ENCODE measurements at regions not wholly inside any gene's neighbourhood (a gene's known extent, or its start where the extent isn't known, plus 50 kb on each side); places are given as distances from the start of the nearest gene placed in this dataset.
"Not testable (repeated sequence)": the region's sequence is repeated elsewhere in the genome, so short reads cannot be mapped to it uniquely, and the experiment has no call there.

- Histone ChIP-seq H3K9me3 (ENCODE audit: severe bottlenecking) (no peaks in the 10 kb centered on the region), H3K27me3 (ENCODE audit: insufficient read depth, low read depth, severe bottlenecking) (peaks cover 82% of the 10 kb centered on the region), H3K36me3 (no peaks in the 10 kb centered on the region), H3K4me3 (ENCODE audit: low read depth, low read length) (no peak overlapping the region), H3K27ac (no peak overlapping the region)
- TF ChIP-seq, protein P1, sequence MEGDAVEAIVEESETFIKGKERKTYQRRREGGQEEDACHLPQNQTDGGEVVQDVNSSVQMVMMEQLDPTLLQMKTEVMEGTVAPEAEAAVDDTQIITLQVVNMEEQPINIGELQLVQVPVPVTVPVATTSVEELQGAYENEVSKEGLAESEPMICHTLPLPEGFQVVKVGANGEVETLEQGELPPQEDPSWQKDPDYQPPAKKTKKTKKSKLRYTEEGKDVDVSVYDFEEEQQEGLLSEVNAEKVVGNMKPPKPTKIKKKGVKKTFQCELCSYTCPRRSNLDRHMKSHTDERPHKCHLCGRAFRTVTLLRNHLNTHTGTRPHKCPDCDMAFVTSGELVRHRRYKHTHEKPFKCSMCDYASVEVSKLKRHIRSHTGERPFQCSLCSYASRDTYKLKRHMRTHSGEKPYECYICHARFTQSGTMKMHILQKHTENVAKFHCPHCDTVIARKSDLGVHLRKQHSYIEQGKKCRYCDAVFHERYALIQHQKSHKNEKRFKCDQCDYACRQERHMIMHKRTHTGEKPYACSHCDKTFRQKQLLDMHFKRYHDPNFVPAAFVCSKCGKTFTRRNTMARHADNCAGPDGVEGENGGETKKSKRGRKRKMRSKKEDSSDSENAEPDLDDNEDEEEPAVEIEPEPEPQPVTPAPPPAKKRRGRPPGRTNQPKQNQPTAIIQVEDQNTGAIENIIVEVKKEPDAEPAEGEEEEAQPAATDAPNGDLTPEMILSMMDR (IDR thresholded peaks at IDR 0.05; ENCODE audit: low read depth, low read length), result no peak
- DNase-seq, result no peak
Measured at GRCh38 chr20:56776345-56776744, 147.2 kb downstream of the TFAP2C start.

GRCh38 chr20:56778765-56779195 is 149.7 kb downstream of the TFAP2C start:
- no peak for DNase-seq

GRCh38 chr20:56779452-56780143 is 150.5 kb downstream of the TFAP2C start:
- Histone ChIP-seq H3K4me3 (ENCODE audit: low read depth, low read length) (no peak overlapping the region), H3K9me3 (ENCODE audit: severe bottlenecking) (no peaks in the 10 kb centered on the region), H3K36me3 (no peaks in the 10 kb centered on the region), H3K27ac (no peak overlapping the region), H3K27me3 (ENCODE audit: insufficient read depth, low read depth, severe bottlenecking) (peaks cover 84% of the 10 kb centered on the region)
- DNase-seq, result no peak
- TF ChIP-seq, protein P1 (IDR thresholded peaks at IDR 0.05; ENCODE audit: low read depth, low read length), result no peak

More at GRCh38 chr20:56778765-56779195, 149.7 kb downstream of the TFAP2C start:
- Histone ChIP-seq H3K36me3 (no peaks in the 10 kb centered on the region), H3K27me3 (ENCODE audit: insufficient read depth, low read depth, severe bottlenecking) (peaks cover 80% of the 10 kb centered on the region), H3K9me3 (ENCODE audit: severe bottlenecking) (no peaks in the 10 kb centered on the region), H3K27ac (no peak overlapping the region), H3K4me3 (ENCODE audit: low read depth, low read length) (no peak overlapping the region)
- TF ChIP-seq, protein P1 (IDR thresholded peaks at IDR 0.05; ENCODE audit: low read depth, low read length), result no peak

GRCh38 chr20:56780266-56780665 is 151.2 kb downstream of the TFAP2C start:
- TF ChIP-seq, protein P1 (IDR thresholded peaks at IDR 0.05; ENCODE audit: low read depth, low read length), result no peak
- H3K27ac ChIP-seq, result no peak overlapping the region

DNA sequence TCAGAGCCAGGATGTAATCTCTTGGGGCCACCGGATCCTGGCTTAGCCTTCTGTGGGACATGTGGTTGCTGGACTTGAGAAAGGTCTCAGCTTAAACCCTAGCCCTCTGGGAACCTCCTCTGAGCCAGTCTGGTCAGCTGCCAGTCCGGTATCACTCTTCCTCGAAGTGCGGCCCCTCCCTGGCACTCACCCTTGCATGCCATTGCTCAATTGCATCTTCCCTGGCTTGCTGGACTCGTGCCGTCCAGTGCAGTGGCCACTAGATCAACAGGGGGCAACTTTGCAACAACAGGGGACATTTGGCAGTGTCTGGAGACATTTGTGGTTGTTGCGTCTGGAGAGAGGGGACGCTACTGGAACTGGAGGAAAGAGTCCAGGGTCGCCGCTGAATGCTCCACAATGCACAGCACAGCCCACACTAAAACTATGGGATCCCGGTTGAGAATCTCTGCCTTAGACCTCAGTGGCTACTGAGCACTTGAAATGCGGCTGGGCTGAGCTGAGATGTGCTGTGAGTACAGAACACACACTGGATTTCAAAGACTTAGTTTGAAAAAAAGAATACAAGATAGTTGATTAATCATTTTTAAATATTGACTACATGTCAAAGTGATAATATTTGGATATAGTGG is 152.1 kb downstream of the TFAP2C start:
- no peak overlapping the region for H3K27ac ChIP-seq
- no peak for DNase-seq

More at GRCh38 chr20:56780266-56780665, 151.2 kb downstream of the TFAP2C start:
- Histone ChIP-seq H3K36me3 (no peaks in the 10 kb centered on the region), H3K4me3 (ENCODE audit: low read depth, low read length) (no peak overlapping the region), H3K9me3 (ENCODE audit: severe bottlenecking) (no peaks in the 10 kb centered on the region), H3K27me3 (ENCODE audit: insufficient read depth, low read depth, severe bottlenecking) (peaks cover 82% of the 10 kb centered on the region)
- no peak for DNase-seq

DNA sequence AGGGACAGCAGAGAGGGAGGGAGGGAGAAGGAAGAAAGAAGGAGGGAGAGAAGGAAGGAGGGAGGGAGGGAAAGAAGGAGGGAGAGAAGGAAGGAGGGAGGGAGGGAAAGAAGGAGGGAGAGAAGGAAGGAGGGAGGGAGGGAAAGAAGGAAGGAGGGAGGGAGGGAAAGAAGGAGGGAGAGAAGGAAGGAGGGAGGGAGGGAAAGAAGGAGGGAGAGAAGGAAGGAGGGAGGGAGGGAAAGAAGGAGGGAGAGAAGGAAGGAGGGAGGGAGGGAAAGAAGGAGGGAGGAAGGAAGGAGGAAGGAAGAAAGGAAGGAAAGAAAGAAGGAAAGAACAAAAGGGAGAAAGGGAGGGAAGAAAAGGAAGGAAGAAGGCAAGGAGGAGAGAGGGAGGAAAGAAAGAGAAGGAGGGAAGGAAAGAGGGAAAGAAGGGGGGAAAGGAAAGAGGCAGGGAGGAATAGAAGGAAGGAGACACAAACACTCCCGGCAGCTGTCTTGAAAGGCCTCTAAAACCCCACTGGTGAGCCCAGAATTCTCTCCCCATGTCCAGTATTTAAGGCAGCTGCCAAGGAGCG is 153.0 kb downstream of the TFAP2C start:
- H3K27me3 ChIP-seq (ENCODE audit: insufficient read depth, low read depth, severe bottlenecking), result peaks cover 86% of the 10 kb centered on the region
- not testable (repeated sequence) for H3K9me3 ChIP-seq (ENCODE audit: severe bottlenecking); H3K36me3 ChIP-seq; H3K27ac ChIP-seq; DNase-seq; H3K4me3 ChIP-seq (ENCODE audit: low read depth, low read length)

More for the DNA sequence above, 152.1 kb downstream of the TFAP2C start:
- TF ChIP-seq, protein P1 (IDR thresholded peaks at IDR 0.05; ENCODE audit: low read depth, low read length), result no peak
- no peaks in the 10 kb centered on the region for H3K36me3 ChIP-seq
- H3K4me3 ChIP-seq (ENCODE audit: low read depth, low read length), result no peak overlapping the region
- peaks cover 86% of the 10 kb centered on the region for H3K27me3 ChIP-seq (ENCODE audit: insufficient read depth, low read depth, severe bottlenecking)
- H3K9me3 ChIP-seq (ENCODE audit: severe bottlenecking), result no peaks in the 10 kb centered on the region

DNA sequence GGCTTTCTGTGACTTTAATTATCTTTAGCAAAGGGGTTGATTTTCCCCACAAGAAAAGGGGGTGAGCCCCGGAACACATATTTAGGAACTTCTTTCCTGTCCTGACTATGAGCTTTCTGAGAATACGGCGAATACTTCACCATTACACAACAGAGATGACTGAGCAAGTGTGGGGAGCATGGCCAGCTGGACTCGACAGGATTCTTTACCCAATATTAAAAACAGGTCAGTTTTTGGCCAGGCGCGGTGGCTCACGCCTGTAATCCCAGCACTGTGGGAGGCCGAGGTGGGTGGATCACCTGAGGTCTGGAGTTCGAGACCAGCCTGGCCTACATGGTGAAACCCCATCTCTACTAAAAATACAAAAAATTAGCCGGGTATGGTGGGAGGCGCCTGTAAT is 153.7 kb downstream of the TFAP2C start:
- DNase-seq; H3K36me3 ChIP-seq; H3K9me3 ChIP-seq (ENCODE audit: severe bottlenecking); H3K27ac ChIP-seq; H3K4me3 ChIP-seq (ENCODE audit: low read depth, low read length): not testable (repeated sequence)
- H3K27me3 ChIP-seq (ENCODE audit: insufficient read depth, low read depth, severe bottlenecking), result peaks cover 88% of the 10 kb centered on the region

All from WERI-Rb-1 (cell line).